ENCODE measurements at regions not wholly inside any gene's neighbourhood (a gene's known extent, or its start where the extent isn't known, plus 50 kb on each side); places are given as distances from the start of the nearest gene placed in this dataset.
"Not testable (repeated sequence)": the region's sequence is repeated elsewhere in the genome, so short reads cannot be mapped to it uniquely, and the experiment has no call there.

GRCh38 chrX:122055979-122056715 is 1008.7 kb downstream of the GLUD2 start:
- DNase-seq (ENCODE audit: low spot score) = no peak

- no peak for DNase-seq (ENCODE audit: low spot score)
These were observed 1028.8 kb downstream of the GLUD2 start for GRCh38 chrX:122076241-122076640.

- DNase-seq (ENCODE audit: low spot score) = no peak
These were observed 1030.7 kb downstream of the GLUD2 start for GRCh38 chrX:122078079-122078478.

- no peak for DNase-seq (ENCODE audit: low spot score)
These were observed 1039.9 kb downstream of the GLUD2 start for GRCh38 chrX:122087341-122087740.

GRCh38 chrX:122091571-122091970 is 1044.2 kb downstream of the GLUD2 start:
- no peak for DNase-seq (ENCODE audit: low spot score)

GRCh38 chrX:122092360-122092759 is 1045.0 kb downstream of the GLUD2 start:
- DNase-seq (ENCODE audit: low spot score) = no peak

GRCh38 chrX:122092978-122093377 is 1045.6 kb downstream of the GLUD2 start:
- DNase-seq (ENCODE audit: low spot score) = no peak

GRCh38 chrX:122094611-122095010 is 1047.2 kb downstream of the GLUD2 start:
- no peak for DNase-seq (ENCODE audit: low spot score)

GRCh38 chrX:122113376-122113775 is 1066.0 kb downstream of the GLUD2 start:
- no peak for DNase-seq (ENCODE audit: low spot score)

- DNase-seq (ENCODE audit: low spot score) = no peak
These were observed 1066.5 kb downstream of the GLUD2 start for GRCh38 chrX:122113896-122114295.

- no peak for DNase-seq (ENCODE audit: low spot score)
These were observed 1068.2 kb downstream of the GLUD2 start for GRCh38 chrX:122115604-122116003.

- DNase-seq (ENCODE audit: low spot score) = no peak
These were observed 1064.7 kb upstream of the GRIA3 start for GRCh38 chrX:122119361-122119760.

GRCh38 chrX:122122274-122122673 is 1061.8 kb upstream of the GRIA3 start:
- DNase-seq (ENCODE audit: low spot score) = no peak

GRCh38 chrX:122133478-122133877 is 1050.6 kb upstream of the GRIA3 start:
- DNase-seq (ENCODE audit: low spot score) = no peak

GRCh38 chrX:122134291-122134690 is 1049.8 kb upstream of the GRIA3 start:
- DNase-seq (ENCODE audit: low spot score) = no peak

GRCh38 chrX:122135070-122135469 is 1049.0 kb upstream of the GRIA3 start:
- DNase-seq (ENCODE audit: low spot score) = no peak

GRCh38 chrX:122140219-122140618 is 1043.9 kb upstream of the GRIA3 start:
- not testable (repeated sequence) for DNase-seq (ENCODE audit: low spot score)

- DNase-seq (ENCODE audit: low spot score) = no peak
These were observed 1030.1 kb upstream of the GRIA3 start for GRCh38 chrX:122154019-122154418.

GRCh38 chrX:122168241-122168640 is 1015.8 kb upstream of the GRIA3 start:
- no peak for DNase-seq (ENCODE audit: low spot score)

GRCh38 chrX:122184791-122185190 is 999.3 kb upstream of the GRIA3 start:
- DNase-seq (ENCODE audit: low spot score) = no peak

GRCh38 chrX:122187069-122187713 is 996.9 kb upstream of the GRIA3 start:
- no peak for DNase-seq (ENCODE audit: low spot score)

GRCh38 chrX:122188751-122189150 is 995.3 kb upstream of the GRIA3 start:
- no peak for DNase-seq (ENCODE audit: low spot score)

GRCh38 chrX:122196343-122196742 is 987.7 kb upstream of the GRIA3 start:
- DNase-seq (ENCODE audit: low spot score) = no peak

GRCh38 chrX:122203399-122203798 is 980.7 kb upstream of the GRIA3 start:
- DNase-seq (ENCODE audit: low spot score) = no peak

Data from RKO (cell line).